ENCODE measurements at regions not wholly inside any gene's neighbourhood (a gene's known extent, or its start where the extent isn't known, plus 50 kb on each side); places are given as distances from the start of the nearest gene placed in this dataset.
A peak's percentile ranks its signal among the peaks of the same experiment; 100 is the strongest.

DNA sequence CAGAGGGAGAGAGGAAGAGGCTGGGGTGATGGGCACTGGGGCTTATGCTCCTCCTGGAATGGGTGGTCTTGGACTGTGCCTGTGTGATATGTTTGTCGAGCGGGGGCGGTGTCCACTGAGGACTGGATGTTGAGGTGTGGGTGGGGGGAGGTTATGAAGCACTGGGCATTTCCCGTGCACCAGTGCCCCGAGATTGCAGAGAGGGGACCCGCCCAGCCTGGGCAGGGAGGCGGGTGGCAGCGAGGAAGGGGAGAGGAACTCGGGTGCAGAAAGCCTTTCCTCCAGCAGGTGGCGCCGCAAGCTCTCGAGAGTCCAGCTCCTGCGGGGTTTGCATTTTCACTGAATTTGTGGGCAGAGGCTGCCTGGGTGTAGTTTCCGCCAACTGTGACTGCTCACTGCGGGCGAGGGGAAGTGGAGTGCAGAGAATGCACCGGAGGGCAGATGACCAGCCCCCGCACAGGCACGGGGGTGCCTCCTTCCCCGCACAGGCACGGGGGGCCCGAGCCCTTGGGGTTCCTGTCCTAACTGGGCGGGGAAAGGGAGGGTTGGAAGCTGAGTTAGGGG lies 190.6 kb downstream of the SEC14L1 start (continued):
- TF ChIP-seq, protein P1, sequence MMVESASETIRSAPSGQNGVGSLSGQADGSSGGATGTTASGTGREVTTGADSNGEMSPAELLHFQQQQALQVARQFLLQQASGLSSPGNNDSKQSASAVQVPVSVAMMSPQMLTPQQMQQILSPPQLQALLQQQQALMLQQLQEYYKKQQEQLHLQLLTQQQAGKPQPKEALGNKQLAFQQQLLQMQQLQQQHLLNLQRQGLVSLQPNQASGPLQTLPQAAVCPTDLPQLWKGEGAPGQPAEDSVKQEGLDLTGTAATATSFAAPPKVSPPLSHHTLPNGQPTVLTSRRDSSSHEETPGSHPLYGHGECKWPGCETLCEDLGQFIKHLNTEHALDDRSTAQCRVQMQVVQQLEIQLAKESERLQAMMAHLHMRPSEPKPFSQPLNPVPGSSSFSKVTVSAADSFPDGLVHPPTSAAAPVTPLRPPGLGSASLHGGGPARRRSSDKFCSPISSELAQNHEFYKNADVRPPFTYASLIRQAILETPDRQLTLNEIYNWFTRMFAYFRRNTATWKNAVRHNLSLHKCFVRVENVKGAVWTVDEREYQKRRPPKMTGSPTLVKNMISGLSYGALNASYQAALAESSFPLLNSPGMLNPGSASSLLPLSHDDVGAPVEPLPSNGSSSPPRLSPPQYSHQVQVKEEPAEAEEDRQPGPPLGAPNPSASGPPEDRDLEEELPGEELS (CRISPR knock-in tag; IDR thresholded peaks at IDR 0.05): 0 out of 2 replicates have a peak, but pooled peaks have one; percentile 14
- TF ChIP-seq TP53 (CRISPR knock-in tag; conservative IDR thresholded peaks at IDR 0.05): no peak
- no peak for TF ChIP-seq ZNF629 (CRISPR knock-in tag; conservative IDR thresholded peaks at IDR 0.05)
- TF ChIP-seq ZNF550 (CRISPR knock-in tag; IDR thresholded peaks at IDR 0.05; ENCODE audit: borderline replicate concordance): peak; percentile 86; the same call in 1 of the 2 replicates
- no peak for TF ChIP-seq ZNF816 (CRISPR knock-in tag; IDR thresholded peaks at IDR 0.05; ENCODE audit: borderline replicate concordance)
- TF ChIP-seq ZBTB7B (CRISPR knock-in tag; IDR thresholded peaks at IDR 0.05): peak; percentile 80
- TF ChIP-seq ZNF761 (CRISPR knock-in tag; conservative IDR thresholded peaks at IDR 0.05): no peak
- no peak for TF ChIP-seq DNMT3B (CRISPR knock-in tag; conservative IDR thresholded peaks at IDR 0.05)
- TF ChIP-seq, protein P2, sequence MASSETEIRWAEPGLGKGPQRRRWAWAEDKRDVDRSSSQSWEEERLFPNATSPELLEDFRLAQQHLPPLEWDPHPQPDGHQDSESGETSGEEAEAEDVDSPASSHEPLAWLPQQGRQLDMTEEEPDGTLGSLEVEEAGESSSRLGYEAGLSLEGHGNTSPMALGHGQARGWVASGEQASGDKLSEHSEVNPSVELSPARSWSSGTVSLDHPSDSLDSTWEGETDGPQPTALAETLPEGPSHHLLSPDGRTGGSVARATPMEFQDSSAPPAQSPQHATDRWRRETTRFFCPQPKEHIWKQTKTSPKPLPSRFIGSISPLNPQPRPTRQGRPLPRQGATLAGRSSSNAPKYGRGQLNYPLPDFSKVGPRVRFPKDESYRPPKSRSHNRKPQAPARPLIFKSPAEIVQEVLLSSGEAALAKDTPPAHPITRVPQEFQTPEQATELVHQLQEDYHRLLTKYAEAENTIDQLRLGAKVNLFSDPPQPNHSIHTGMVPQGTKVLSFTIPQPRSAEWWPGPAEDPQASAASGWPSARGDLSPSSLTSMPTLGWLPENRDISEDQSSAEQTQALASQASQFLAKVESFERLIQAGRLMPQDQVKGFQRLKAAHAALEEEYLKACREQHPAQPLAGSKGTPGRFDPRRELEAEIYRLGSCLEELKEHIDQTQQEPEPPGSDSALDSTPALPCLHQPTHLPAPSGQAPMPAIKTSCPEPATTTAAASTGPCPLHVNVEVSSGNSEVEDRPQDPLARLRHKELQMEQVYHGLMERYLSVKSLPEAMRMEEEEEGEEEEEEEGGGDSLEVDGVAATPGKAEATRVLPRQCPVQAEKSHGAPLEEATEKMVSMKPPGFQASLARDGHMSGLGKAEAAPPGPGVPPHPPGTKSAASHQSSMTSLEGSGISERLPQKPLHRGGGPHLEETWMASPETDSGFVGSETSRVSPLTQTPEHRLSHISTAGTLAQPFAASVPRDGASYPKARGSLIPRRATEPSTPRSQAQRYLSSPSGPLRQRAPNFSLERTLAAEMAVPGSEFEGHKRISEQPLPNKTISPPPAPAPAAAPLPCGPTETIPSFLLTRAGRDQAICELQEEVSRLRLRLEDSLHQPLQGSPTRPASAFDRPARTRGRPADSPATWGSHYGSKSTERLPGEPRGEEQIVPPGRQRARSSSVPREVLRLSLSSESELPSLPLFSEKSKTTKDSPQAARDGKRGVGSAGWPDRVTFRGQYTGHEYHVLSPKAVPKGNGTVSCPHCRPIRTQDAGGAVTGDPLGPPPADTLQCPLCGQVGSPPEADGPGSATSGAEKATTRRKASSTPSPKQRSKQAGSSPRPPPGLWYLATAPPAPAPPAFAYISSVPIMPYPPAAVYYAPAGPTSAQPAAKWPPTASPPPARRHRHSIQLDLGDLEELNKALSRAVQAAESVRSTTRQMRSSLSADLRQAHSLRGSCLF (CRISPR knock-in tag; IDR thresholded peaks at IDR 0.05; ENCODE audit: borderline replicate concordance): no peak
- TF ChIP-seq, protein P3, sequence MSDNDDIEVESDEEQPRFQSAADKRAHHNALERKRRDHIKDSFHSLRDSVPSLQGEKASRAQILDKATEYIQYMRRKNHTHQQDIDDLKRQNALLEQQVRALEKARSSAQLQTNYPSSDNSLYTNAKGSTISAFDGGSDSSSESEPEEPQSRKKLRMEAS (IDR thresholded peaks at IDR 0.05): no peak; the same call in 1 of the 2 replicates
- TF ChIP-seq ZNF274 (CRISPR knock-in tag; IDR thresholded peaks at IDR 0.05): no peak
- 0 out of 2 replicates have a peak, but pooled peaks have one; percentile 46 for TF ChIP-seq ZSCAN9 (CRISPR knock-in tag; IDR thresholded peaks at IDR 0.05; ENCODE audit: borderline replicate concordance)
- peak; percentile 38; the same call in 1 of the 2 replicates for TF ChIP-seq AHR (CRISPR knock-in tag; IDR thresholded peaks at IDR 0.05)
- TF ChIP-seq ZBTB42 (CRISPR knock-in tag; IDR thresholded peaks at IDR 0.05): no peak
- TF ChIP-seq ZBTB38 (CRISPR knock-in tag; IDR thresholded peaks at IDR 0.05): peak; percentile 94
- peak; percentile 37 for TF ChIP-seq U2AF1 (optimal IDR thresholded peaks at IDR 0.05; ENCODE audit: low read depth, low read length)
- TF ChIP-seq, protein P4, sequence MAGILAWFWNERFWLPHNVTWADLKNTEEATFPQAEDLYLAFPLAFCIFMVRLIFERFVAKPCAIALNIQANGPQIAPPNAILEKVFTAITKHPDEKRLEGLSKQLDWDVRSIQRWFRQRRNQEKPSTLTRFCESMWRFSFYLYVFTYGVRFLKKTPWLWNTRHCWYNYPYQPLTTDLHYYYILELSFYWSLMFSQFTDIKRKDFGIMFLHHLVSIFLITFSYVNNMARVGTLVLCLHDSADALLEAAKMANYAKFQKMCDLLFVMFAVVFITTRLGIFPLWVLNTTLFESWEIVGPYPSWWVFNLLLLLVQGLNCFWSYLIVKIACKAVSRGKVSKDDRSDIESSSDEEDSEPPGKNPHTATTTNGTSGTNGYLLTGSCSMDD (CRISPR knock-in tag; IDR thresholded peaks at IDR 0.05): no peak
- no peak for TF ChIP-seq ZNF12 (CRISPR knock-in tag; IDR thresholded peaks at IDR 0.05)
- TF ChIP-seq ZNF350 (CRISPR knock-in tag; IDR thresholded peaks at IDR 0.05; ENCODE audit: borderline replicate concordance, low read depth): peak; percentile 76; the same call in 1 of the 2 replicates
- TF ChIP-seq, protein P5, sequence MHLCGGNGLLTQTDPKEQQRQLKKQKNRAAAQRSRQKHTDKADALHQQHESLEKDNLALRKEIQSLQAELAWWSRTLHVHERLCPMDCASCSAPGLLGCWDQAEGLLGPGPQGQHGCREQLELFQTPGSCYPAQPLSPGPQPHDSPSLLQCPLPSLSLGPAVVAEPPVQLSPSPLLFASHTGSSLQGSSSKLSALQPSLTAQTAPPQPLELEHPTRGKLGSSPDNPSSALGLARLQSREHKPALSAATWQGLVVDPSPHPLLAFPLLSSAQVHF (CRISPR knock-in tag; IDR thresholded peaks at IDR 0.05): no peak
- TF ChIP-seq ZNF282 (IDR thresholded peaks at IDR 0.05; ENCODE audit: partially characterized antibody): no peak
- no peak for TF ChIP-seq ZNF776 (CRISPR knock-in tag; IDR thresholded peaks at IDR 0.05)
- no peak for TF ChIP-seq ARID2 (CRISPR knock-in tag; IDR thresholded peaks at IDR 0.05; ENCODE audit: borderline replicate concordance)

Measured in HepG2 (cell line).